Glutamatergic neuron (in vitro differentiated cells): ENCODE measurements at regions not wholly inside any gene's neighbourhood (a gene's known extent, or its start where the extent isn't known, plus 50 kb on each side); places are given as distances from the start of the nearest gene placed in this dataset.
A peak's percentile ranks its signal among the peaks of the same experiment; 100 is the strongest.

Source experiments
- DNase-seq: peaks from one replicate; pipeline ENCODE4 v3.0.0; 2022
- H3K27ac Mint-ChIP-seq: one replicate; pipeline ENCODE4 v1.8.0; 2020; ENCODE audit warnings: mild to moderate bottlenecking, mixed read lengths, inconsistent platforms; ENCODE audit not compliant: unreplicated experiment
- H3K27me3 Mint-ChIP-seq: one replicate; pipeline ENCODE4 v1.8.0; 2020; ENCODE audit warnings: mild to moderate bottlenecking, moderate library complexity, mixed read lengths, inconsistent platforms; ENCODE audit not compliant: unreplicated experiment
- H3K36me3 Mint-ChIP-seq: one replicate; pipeline ENCODE4 v1.8.0; 2020; ENCODE audit warnings: mild to moderate bottlenecking, mixed read lengths, inconsistent platforms; ENCODE audit not compliant: unreplicated experiment
- H3K4me1 Mint-ChIP-seq: one replicate; pipeline ENCODE4 v1.8.0; 2020; ENCODE audit warnings: mild to moderate bottlenecking, low read depth, mixed read lengths, inconsistent platforms; ENCODE audit not compliant: unreplicated experiment
- H3K4me3 Mint-ChIP-seq: one replicate; pipeline ENCODE4 v1.8.0; 2020; ENCODE audit warnings: mild to moderate bottlenecking, mixed read lengths, inconsistent platforms; ENCODE audit not compliant: unreplicated experiment
- H3K9me3 Mint-ChIP-seq: one replicate; pipeline ENCODE4 v1.8.0; 2020; ENCODE audit warnings: mild to moderate bottlenecking, moderate library complexity, mixed read lengths, inconsistent platforms; ENCODE audit not compliant: unreplicated experiment
- CTCF ChIP-seq: fragments of 200-600 bp; sonication (generic); IDR thresholded peaks from one replicate; pipeline ENCODE4 v1.5.0; 2021; ENCODE audit not compliant: partially characterized antibody, unreplicated experiment

- peak; percentile 18 for TF ChIP-seq CTCF
- H3K36me3 Mint-ChIP-seq = no peaks in the 10 kb centered on the region
- H3K27me3 Mint-ChIP-seq = no peaks in the 10 kb centered on the region
- H3K9me3 Mint-ChIP-seq = no peaks in the 10 kb centered on the region
- no peak for DNase-seq
- peak overlapping the region; percentile 17 for H3K27ac Mint-ChIP-seq
- no peaks in the 10 kb centered on the region for H3K4me1 Mint-ChIP-seq
- H3K4me3 Mint-ChIP-seq = no peak overlapping the region
Observed at GRCh38 chr6:138004430-138005287, 102.6 kb downstream of the PERP start.

DNA sequence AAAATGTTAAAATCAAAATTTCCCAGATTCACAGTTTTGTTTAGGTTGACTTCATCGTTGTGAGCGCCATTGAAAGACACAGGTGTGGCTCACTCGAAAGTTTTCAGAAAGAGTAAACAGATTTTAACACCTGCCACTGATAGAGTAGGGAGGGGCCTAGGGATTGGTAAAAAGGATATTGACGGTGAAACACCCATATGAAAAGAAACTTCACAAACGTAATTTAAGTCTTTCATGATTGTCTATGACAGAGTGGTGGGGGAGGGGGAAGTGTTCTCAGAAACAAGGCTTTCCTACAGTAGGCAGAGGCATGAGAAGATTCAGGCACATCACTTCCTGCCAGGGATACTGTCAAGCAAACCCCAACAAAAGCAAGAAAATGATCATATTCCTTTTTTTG lies 101.4 kb downstream of the PERP start:
- Mint-ChIP-seq H3K9me3 (no peaks in the 10 kb centered on the region), H3K27ac (no peak overlapping the region), H3K27me3 (no peaks in the 10 kb centered on the region), H3K36me3 (no peaks in the 10 kb centered on the region), H3K4me1 (no peaks in the 10 kb centered on the region), H3K4me3 (no peak overlapping the region)
- DNase-seq = no peak
- TF ChIP-seq CTCF = no peak

DNA sequence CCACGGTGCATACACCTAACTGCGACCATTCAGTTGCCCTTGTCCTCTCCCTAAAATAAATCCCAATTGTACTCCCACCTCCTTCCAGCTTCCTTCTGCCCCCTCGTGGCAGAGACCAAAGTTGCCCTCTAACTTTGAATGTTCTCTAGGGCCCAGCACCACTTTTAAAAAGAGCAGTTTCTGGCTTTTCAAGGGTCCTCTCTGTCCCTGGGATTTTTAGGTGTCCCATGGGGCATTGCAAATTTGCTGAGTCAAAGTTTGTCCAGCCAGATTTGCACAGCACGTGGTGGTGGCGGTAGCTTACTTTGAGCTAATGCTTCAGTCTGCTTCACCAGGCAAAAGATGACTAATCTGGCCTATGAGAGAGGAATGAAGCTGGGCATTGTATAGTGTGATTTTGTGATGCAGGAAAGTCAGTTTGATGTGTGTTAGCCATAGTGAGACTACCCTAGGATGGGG lies 100.2 kb downstream of the PERP start:
- Mint-ChIP-seq H3K36me3 (no peaks in the 10 kb centered on the region), H3K4me3 (no peak overlapping the region), H3K27me3 (no peaks in the 10 kb centered on the region), H3K27ac (no peak overlapping the region), H3K9me3 (no peaks in the 10 kb centered on the region), H3K4me1 (no peaks in the 10 kb centered on the region)
- peak; percentile 61 for TF ChIP-seq CTCF
- DNase-seq = peak; percentile 51

GRCh38 chr6:138008791-138009190 lies 98.4 kb downstream of the PERP start:
- Mint-ChIP-seq H3K4me1 (no peaks in the 10 kb centered on the region), H3K4me3 (no peak overlapping the region), H3K27me3 (no peaks in the 10 kb centered on the region), H3K9me3 (no peaks in the 10 kb centered on the region), H3K27ac (no peak overlapping the region), H3K36me3 (no peaks in the 10 kb centered on the region)
- TF ChIP-seq CTCF = no peak
- no peak for DNase-seq

DNA sequence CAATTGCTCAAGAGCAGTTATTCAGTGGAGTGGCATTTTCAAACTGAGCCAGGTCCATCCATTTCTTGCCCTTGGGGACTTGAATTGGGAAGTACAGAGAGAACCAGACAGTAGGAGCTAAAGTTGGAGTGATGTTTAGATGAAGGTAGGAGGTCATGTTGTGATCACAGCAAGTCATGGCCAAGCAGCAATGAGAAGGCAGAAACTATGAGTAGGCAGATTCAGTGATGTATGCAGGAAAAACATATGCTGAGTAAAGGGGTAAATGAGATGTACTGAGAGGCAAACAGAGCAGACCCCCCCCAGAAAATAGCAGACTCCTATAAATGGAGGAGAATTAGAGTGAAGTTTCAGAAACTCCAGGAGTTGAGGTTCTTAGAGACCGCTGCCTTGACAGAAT lies 95.8 kb downstream of the PERP start:
- DNase-seq = no peak
- Mint-ChIP-seq H3K27ac (no peak overlapping the region), H3K4me1 (no peaks in the 10 kb centered on the region), H3K27me3 (no peaks in the 10 kb centered on the region), H3K9me3 (no peaks in the 10 kb centered on the region), H3K4me3 (no peak overlapping the region), H3K36me3 (no peaks in the 10 kb centered on the region)
- TF ChIP-seq CTCF = no peak
